ENCODE measurements at regions not wholly inside any gene's neighbourhood (a gene's known extent, or its start where the extent isn't known, plus 50 kb on each side); places are given as distances from the start of the nearest gene placed in this dataset.

DNA sequence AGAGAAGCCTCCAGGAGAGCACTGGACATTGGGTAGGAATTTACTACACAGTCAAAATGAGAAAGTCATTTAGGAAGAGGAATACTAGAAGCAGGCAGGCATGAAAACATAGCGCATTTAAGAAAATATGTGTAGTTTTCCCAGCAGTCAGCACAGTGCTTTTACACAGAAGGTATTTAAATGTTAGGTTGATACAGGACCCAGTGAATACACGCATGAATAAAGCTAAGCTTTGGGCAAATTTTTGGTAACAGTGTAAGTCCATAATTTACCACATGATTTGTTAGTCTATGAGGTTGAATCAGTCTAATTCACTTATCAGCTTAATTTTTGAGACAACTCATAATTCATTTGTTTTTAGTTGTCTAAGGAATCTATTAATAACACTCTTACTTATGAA lies 421.7 kb upstream of the CDH20 start:
- TF ChIP-seq, protein P1, sequence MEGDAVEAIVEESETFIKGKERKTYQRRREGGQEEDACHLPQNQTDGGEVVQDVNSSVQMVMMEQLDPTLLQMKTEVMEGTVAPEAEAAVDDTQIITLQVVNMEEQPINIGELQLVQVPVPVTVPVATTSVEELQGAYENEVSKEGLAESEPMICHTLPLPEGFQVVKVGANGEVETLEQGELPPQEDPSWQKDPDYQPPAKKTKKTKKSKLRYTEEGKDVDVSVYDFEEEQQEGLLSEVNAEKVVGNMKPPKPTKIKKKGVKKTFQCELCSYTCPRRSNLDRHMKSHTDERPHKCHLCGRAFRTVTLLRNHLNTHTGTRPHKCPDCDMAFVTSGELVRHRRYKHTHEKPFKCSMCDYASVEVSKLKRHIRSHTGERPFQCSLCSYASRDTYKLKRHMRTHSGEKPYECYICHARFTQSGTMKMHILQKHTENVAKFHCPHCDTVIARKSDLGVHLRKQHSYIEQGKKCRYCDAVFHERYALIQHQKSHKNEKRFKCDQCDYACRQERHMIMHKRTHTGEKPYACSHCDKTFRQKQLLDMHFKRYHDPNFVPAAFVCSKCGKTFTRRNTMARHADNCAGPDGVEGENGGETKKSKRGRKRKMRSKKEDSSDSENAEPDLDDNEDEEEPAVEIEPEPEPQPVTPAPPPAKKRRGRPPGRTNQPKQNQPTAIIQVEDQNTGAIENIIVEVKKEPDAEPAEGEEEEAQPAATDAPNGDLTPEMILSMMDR (conservative IDR thresholded peaks at IDR 0.05; ENCODE audit: low read length) = no peak
- no peak for TF ChIP-seq EZH2phosphoT487 (IDR thresholded peaks at IDR 0.05; ENCODE audit: borderline replicate concordance, low read depth, low read length)

All from OCI-LY7 (cell line).